ENCODE measurements at regions not wholly inside any gene's neighbourhood (a gene's known extent, or its start where the extent isn't known, plus 50 kb on each side); places are given as distances from the start of the nearest gene placed in this dataset.

GRCh38 chr14:80446356-80446755 lies 235.1 kb upstream of the DIO2 start:
- DNase-seq (ENCODE audit: low spot score): no peak

GRCh38 chr14:80445605-80446004 lies 234.3 kb upstream of the DIO2 start:
- no peak for DNase-seq (ENCODE audit: low spot score)

- no peak for DNase-seq (ENCODE audit: low spot score)
Observed at GRCh38 chr14:80434574-80435321, 223.4 kb upstream of the DIO2 start.

GRCh38 chr14:80433811-80434210 lies 222.5 kb upstream of the DIO2 start:
- DNase-seq (ENCODE audit: low spot score): no peak

- no peak for DNase-seq (ENCODE audit: low spot score)
Observed at GRCh38 chr14:80428671-80429070, 217.4 kb upstream of the DIO2 start.

GRCh38 chr14:80428171-80428570 lies 216.9 kb upstream of the DIO2 start:
- no peak for DNase-seq (ENCODE audit: low spot score)

GRCh38 chr14:80427101-80427500 lies 215.8 kb upstream of the DIO2 start:
- no peak for DNase-seq (ENCODE audit: low spot score)

GRCh38 chr14:80426683-80427082 lies 215.4 kb upstream of the DIO2 start:
- DNase-seq (ENCODE audit: low spot score): no peak

GRCh38 chr14:80425686-80426085 lies 214.4 kb upstream of the DIO2 start:
- no peak for DNase-seq (ENCODE audit: low spot score)

GRCh38 chr14:80419769-80420168 lies 208.5 kb upstream of the DIO2 start:
- no peak for DNase-seq (ENCODE audit: low spot score)

- no peak for DNase-seq (ENCODE audit: low spot score)
Observed at GRCh38 chr14:80419345-80419744, 208.0 kb upstream of the DIO2 start.

- DNase-seq (ENCODE audit: low spot score): no peak
Observed at GRCh38 chr14:80415636-80416035, 204.3 kb upstream of the DIO2 start.

GRCh38 chr14:80414080-80414479 lies 202.8 kb upstream of the DIO2 start:
- DNase-seq (ENCODE audit: low spot score): no peak

- DNase-seq (ENCODE audit: low spot score): peak; percentile 39
Observed at GRCh38 chr14:80404413-80404812, 193.1 kb upstream of the DIO2 start.

GRCh38 chr14:80403036-80403435 lies 191.7 kb upstream of the DIO2 start:
- DNase-seq (ENCODE audit: low spot score): no peak

- DNase-seq (ENCODE audit: low spot score): no peak
Observed at GRCh38 chr14:80395031-80395430, 183.7 kb upstream of the DIO2 start.

GRCh38 chr14:80393766-80394165 lies 182.5 kb upstream of the DIO2 start:
- DNase-seq (ENCODE audit: low spot score): no peak

GRCh38 chr14:80390906-80391305 lies 179.6 kb upstream of the DIO2 start:
- DNase-seq (ENCODE audit: low spot score): peak; percentile 19

GRCh38 chr14:80388980-80389711 lies 177.8 kb upstream of the DIO2 start:
- no peak for DNase-seq (ENCODE audit: low spot score)

GRCh38 chr14:80387563-80387981 lies 176.3 kb upstream of the DIO2 start:
- no peak for DNase-seq (ENCODE audit: low spot score)

GRCh38 chr14:80385336-80385735 lies 174.0 kb upstream of the DIO2 start:
- no peak for DNase-seq (ENCODE audit: low spot score)

GRCh38 chr14:80383223-80383622 lies 171.9 kb upstream of the DIO2 start:
- no peak for DNase-seq (ENCODE audit: low spot score)

GRCh38 chr14:80381807-80382363 lies 170.6 kb upstream of the DIO2 start:
- no peak for DNase-seq (ENCODE audit: low spot score)
